Liver (tissue), 8 donors: ENCODE measurements at regions not wholly inside any gene's neighbourhood (a gene's known extent, or its start where the extent isn't known, plus 50 kb on each side); places are given as distances from the start of the nearest gene placed in this dataset.

ENCODE experiments used
- DNase-seq: peaks from one replicate; pipeline ENCODE4 v3.0.0-alpha.2; 2017; ENCODE audit warnings: low spot score
- H3K27ac ChIP-seq, 2 donors: one replicate each; pipeline ENCODE4 v1.7.0; 2013; ENCODE audit warnings: inconsistent platforms in 2 of 2, low read length in 2 of 2, control low read depth in 1 of 2, low read depth in 1 of 2, mild to moderate bottlenecking in 1 of 2
- H3K27me3 ChIP-seq, 4 donors: one replicate each; pipeline versions ENCODE4 v1.6.1 to v1.7.0; 2013; ENCODE audit warnings: low read length in 3 of 4, inconsistent platforms in 1 of 4, mild to moderate bottlenecking in 1 of 4, moderate library complexity in 1 of 4; ENCODE audit not compliant: control insufficient read depth in 4 of 4, insufficient read depth in 4 of 4
- H3K36me3 ChIP-seq, 4 donors: one replicate each; pipeline versions ENCODE4 v1.6.1 to v1.7.0; 2013; ENCODE audit warnings: low read length in 3 of 4, mild to moderate bottlenecking in 3 of 4, low read depth in 1 of 4, moderate library complexity in 1 of 4; ENCODE audit not compliant: control insufficient read depth in 4 of 4, insufficient read depth in 3 of 4
- H3K4me1 ChIP-seq, 4 donors: one replicate each; pipeline versions ENCODE4 v1.6.1 to v1.7.0; 2013; ENCODE audit warnings: low read length in 3 of 4, mild to moderate bottlenecking in 3 of 4, moderate library complexity in 1 of 4; ENCODE audit not compliant: control insufficient read depth in 4 of 4, insufficient read depth in 4 of 4
- H3K4me3 ChIP-seq, 3 donors: one replicate each; pipeline versions ENCODE4 v1.6.1 to v1.7.0; 2013; ENCODE audit warnings: low read length in 3 of 3, control low read depth in 1 of 3, low read depth in 1 of 3, mild to moderate bottlenecking in 1 of 3
- H3K9ac ChIP-seq, 2 donors: one replicate each; pipeline ENCODE4 v1.7.0; 2013; ENCODE audit warnings: low read length in 2 of 2, mild to moderate bottlenecking in 2 of 2, moderate library complexity in 2 of 2, control low read depth in 1 of 2, low read depth in 1 of 2
- H3K9me3 ChIP-seq, 4 donors: one replicate each; pipeline versions ENCODE4 v1.6.1 to v1.7.0; 2013; ENCODE audit warnings: low read length in 3 of 4; ENCODE audit not compliant: control insufficient read depth in 4 of 4
- EGR1 ChIP-seq, 2 donors: IDR thresholded peaks; 2 replicates each; pipeline ENCODE4 v1.6.1; 2016 to 2018; ENCODE audit warnings: antibody characterized with exemption in 2 of 2, low read depth in 2 of 2
- FOXA2 ChIP-seq: IDR thresholded peaks from 2 replicates; pipeline ENCODE4 v1.6.1; 2016; ENCODE audit warnings: antibody characterized with exemption
- GABPA ChIP-seq, 2 donors: IDR thresholded peaks in 1 of 2; conservative IDR thresholded peaks in 1 of 2; 2 replicates each; pipeline ENCODE4 v1.6.1; 2016; ENCODE audit warnings: antibody characterized with exemption in 2 of 2, mild to moderate bottlenecking in 1 of 2, moderate library complexity in 1 of 2
- HNF4A ChIP-seq, 2 donors: conservative IDR thresholded peaks; 2 replicates each; pipeline ENCODE4 v1.6.1; 2016; ENCODE audit warnings: antibody characterized with exemption in 2 of 2, mild to moderate bottlenecking in 2 of 2
- HNF4G ChIP-seq: IDR thresholded peaks from 2 replicates; pipeline ENCODE4 v1.6.1; 2016; ENCODE audit warnings: antibody characterized with exemption
- JUND ChIP-seq, 2 donors: IDR thresholded peaks; 2 replicates each; pipeline ENCODE4 v1.6.1; 2016; ENCODE audit warnings: antibody characterized with exemption in 2 of 2
- NR2F2 ChIP-seq: IDR thresholded peaks from 2 replicates; pipeline ENCODE4 v1.6.1; 2016; ENCODE audit warnings: antibody characterized with exemption
- RAD21 ChIP-seq, 2 donors: IDR thresholded peaks; 2 replicates each; pipeline ENCODE4 v1.6.1; 2016; ENCODE audit warnings: antibody characterized with exemption in 2 of 2, mild to moderate bottlenecking in 2 of 2
- RXRA ChIP-seq, 2 donors: IDR thresholded peaks; 2 replicates each; pipeline ENCODE4 v1.6.1; 2017 to 2018; ENCODE audit warnings: antibody characterized with exemption in 2 of 2, mild to moderate bottlenecking in 1 of 2
- SP1 ChIP-seq: IDR thresholded peaks from 2 replicates; pipeline ENCODE4 v1.6.1; 2018; ENCODE audit warnings: antibody characterized with exemption, mild to moderate bottlenecking
- TAF1 ChIP-seq: conservative IDR thresholded peaks from 2 replicates; pipeline ENCODE4 v1.6.1; 2016; ENCODE audit warnings: antibody characterized with exemption, mild to moderate bottlenecking
- YY1 ChIP-seq: IDR thresholded peaks from 2 replicates; pipeline ENCODE4 v1.6.1; 2016; ENCODE audit warnings: antibody characterized with exemption, mild to moderate bottlenecking
- WGBS: extraction: QIAGEN DNeasy Blood & Tissue Kit; methylation state at CpG from one replicate; pipeline ENCODE4 v1.1.7; 2013; 5-methylcytosine and 5-hydroxymethylcytosine counted together
- TF ChIP-seq, protein P1 (sequence below): IDR thresholded peaks from 2 replicates; pipeline ENCODE4 v1.6.1; 2016; ENCODE audit warnings: antibody characterized with exemption
- TF ChIP-seq, protein P2 (sequence below): IDR thresholded peaks from 2 replicates; pipeline ENCODE4 v1.6.1; 2016; ENCODE audit warnings: antibody characterized with exemption
- TF ChIP-seq, protein P3 (sequence below): fragments of 150-350 bp; IDR thresholded peaks from 2 replicates; pipeline ENCODE4 v1.5.1; 2017; ENCODE audit warnings: improper control_type of control experiment, low read depth, low read length; ENCODE audit not compliant: missing input control
- TF ChIP-seq, protein P4 (sequence below): IDR thresholded peaks from 2 replicates; pipeline ENCODE4 v1.6.1; 2016; ENCODE audit warnings: antibody characterized with exemption
- donor health status: healthy.
- donor health status: healthy.
- donor health status: healthy.
- donor health status: healthy.
- donor health status: healthy.

DNA sequence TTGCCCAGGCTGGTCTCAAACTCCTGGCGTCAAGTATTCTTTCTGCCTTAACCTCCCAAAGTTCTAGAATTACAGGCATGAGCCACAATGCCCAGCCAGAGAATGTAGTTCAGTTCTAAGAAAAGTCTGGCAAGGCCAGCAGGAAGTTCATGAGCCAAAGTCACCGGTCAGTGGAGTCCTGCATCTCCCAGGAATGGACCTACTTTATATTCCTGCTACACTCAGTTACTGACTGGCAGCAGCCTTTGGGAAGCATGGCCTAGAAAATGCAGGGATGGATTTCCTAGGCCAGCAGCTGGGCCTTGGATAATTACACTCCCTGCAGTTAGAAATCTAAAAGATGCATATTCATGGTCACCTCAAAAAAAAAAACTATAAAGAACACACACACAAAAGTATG lies 135.7 kb downstream of the CAAP1 start:
- H3K36me3 ChIP-seq = no peaks in the 10 kb centered on the region
- no peak overlapping the region for H3K4me3 ChIP-seq
- H3K9me3 ChIP-seq = no peaks in the 10 kb centered on the region
- DNase-seq = no peak
- H3K4me1 ChIP-seq = peaks cover 4 to 19% (median 19%) of the 10 kb centered on the region in 4 donors
- no peak overlapping the region for H3K9ac ChIP-seq
- WGBS = 70% methylated on average over 2 of the region's 2 CpGs
- no peak overlapping the region for H3K27ac ChIP-seq
- no peaks in the 10 kb centered on the region for H3K27me3 ChIP-seq
- TF ChIP-seq GABPA (IDR thresholded peaks at IDR 0.05 in 1 of 2, conservative IDR thresholded peaks at IDR 0.05 in 1 of 2) (no peak), RXRA (IDR thresholded peaks at IDR 0.05) (no peak), EGR1 (IDR thresholded peaks at IDR 0.05; ENCODE audit: low read depth in 2 of 2) (no peak), HNF4G (no peak), NR2F2 (no peak), TAF1 (no peak), RAD21 (IDR thresholded peaks at IDR 0.05) (no peak), YY1 (no peak), SP1 (no peak)
- TF ChIP-seq, protein P1, sequence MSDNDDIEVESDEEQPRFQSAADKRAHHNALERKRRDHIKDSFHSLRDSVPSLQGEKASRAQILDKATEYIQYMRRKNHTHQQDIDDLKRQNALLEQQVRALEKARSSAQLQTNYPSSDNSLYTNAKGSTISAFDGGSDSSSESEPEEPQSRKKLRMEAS = no peak
- TF ChIP-seq, protein P2, sequence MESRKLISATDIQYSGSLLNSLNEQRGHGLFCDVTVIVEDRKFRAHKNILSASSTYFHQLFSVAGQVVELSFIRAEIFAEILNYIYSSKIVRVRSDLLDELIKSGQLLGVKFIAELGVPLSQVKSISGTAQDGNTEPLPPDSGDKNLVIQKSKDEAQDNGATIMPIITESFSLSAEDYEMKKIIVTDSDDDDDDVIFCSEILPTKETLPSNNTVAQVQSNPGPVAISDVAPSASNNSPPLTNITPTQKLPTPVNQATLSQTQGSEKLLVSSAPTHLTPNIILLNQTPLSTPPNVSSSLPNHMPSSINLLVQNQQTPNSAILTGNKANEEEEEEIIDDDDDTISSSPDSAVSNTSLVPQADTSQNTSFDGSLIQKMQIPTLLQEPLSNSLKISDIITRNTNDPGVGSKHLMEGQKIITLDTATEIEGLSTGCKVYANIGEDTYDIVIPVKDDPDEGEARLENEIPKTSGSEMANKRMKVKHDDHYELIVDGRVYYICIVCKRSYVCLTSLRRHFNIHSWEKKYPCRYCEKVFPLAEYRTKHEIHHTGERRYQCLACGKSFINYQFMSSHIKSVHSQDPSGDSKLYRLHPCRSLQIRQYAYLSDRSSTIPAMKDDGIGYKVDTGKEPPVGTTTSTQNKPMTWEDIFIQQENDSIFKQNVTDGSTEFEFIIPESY = no peak
- TF ChIP-seq, protein P3, sequence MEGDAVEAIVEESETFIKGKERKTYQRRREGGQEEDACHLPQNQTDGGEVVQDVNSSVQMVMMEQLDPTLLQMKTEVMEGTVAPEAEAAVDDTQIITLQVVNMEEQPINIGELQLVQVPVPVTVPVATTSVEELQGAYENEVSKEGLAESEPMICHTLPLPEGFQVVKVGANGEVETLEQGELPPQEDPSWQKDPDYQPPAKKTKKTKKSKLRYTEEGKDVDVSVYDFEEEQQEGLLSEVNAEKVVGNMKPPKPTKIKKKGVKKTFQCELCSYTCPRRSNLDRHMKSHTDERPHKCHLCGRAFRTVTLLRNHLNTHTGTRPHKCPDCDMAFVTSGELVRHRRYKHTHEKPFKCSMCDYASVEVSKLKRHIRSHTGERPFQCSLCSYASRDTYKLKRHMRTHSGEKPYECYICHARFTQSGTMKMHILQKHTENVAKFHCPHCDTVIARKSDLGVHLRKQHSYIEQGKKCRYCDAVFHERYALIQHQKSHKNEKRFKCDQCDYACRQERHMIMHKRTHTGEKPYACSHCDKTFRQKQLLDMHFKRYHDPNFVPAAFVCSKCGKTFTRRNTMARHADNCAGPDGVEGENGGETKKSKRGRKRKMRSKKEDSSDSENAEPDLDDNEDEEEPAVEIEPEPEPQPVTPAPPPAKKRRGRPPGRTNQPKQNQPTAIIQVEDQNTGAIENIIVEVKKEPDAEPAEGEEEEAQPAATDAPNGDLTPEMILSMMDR = no peak
- TF ChIP-seq, protein P4, sequence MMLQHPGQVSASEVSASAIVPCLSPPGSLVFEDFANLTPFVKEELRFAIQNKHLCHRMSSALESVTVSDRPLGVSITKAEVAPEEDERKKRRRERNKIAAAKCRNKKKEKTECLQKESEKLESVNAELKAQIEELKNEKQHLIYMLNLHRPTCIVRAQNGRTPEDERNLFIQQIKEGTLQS = no peak

DNA sequence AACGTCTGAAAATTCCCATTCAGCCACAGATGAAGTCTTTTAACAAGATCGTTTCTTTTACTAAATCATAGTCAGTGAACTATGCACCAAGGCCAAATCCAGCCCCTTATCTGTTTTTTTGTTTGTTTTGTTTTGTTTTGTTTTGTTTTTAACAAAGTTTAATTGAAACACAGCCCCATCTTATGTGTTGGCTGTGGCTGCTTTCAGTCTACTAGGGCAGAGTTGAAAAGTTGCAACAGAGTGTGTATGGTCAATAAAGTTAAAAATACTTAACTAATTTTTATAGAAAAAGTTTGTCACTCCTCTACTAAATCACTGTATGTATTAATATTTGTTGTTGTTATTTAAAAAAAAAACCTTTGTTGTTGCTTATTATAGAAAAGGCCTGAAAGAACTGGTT lies 137.1 kb downstream of the CAAP1 start:
- H3K9me3 ChIP-seq = no peaks in the 10 kb centered on the region

More for the DNA sequence above, 137.1 kb downstream of the CAAP1 start:
- Histone ChIP-seq H3K4me3 (no peak overlapping the region), H3K27me3 (no peaks in the 10 kb centered on the region), H3K9ac (no peak overlapping the region), H3K27ac (peak overlapping the region in 1 of 2 donors; percentile 9), H3K36me3 (no peaks in the 10 kb centered on the region), H3K4me1 (peaks cover 4 to 19% (median 19%) of the 10 kb centered on the region in 4 donors)
- WGBS = 24% methylated on average over 2 of the region's 2 CpGs
- DNase-seq = no peak
- TF ChIP-seq SP1 (peak; percentile 39), HNF4A (conservative IDR thresholded peaks at IDR 0.05) (peak; percentile 38 to 41), RAD21 (IDR thresholded peaks at IDR 0.05) (no peak), FOXA2 (no peak), RXRA (IDR thresholded peaks at IDR 0.05) (peak; percentile 54 to 73), JUND (IDR thresholded peaks at IDR 0.05) (no peak)
